ENCODE measurements at regions not wholly inside any gene's neighbourhood (a gene's known extent, or its start where the extent isn't known, plus 50 kb on each side); places are given as distances from the start of the nearest gene placed in this dataset.

DNA sequence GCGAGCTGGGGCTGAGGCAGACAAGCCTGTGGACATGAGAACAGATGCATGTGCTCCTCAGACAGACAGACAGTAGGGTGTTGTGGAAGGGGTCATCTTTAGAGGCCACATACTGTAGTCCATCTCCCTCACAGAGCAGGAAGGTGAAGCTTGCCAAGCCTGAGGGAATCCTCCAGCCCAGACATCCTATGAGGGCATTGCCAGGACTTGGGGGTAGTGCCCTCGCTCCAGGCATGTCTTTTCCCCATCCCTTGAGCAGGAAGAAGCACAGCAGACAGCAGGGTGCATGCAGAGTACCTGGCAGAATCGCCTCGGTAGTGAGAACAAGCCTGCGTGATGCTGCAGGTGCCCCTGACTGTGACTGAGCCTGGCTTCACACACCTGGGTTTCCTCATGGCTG is 66.5 kb upstream of the CLDN5 start:
- TF ChIP-seq, protein P1, sequence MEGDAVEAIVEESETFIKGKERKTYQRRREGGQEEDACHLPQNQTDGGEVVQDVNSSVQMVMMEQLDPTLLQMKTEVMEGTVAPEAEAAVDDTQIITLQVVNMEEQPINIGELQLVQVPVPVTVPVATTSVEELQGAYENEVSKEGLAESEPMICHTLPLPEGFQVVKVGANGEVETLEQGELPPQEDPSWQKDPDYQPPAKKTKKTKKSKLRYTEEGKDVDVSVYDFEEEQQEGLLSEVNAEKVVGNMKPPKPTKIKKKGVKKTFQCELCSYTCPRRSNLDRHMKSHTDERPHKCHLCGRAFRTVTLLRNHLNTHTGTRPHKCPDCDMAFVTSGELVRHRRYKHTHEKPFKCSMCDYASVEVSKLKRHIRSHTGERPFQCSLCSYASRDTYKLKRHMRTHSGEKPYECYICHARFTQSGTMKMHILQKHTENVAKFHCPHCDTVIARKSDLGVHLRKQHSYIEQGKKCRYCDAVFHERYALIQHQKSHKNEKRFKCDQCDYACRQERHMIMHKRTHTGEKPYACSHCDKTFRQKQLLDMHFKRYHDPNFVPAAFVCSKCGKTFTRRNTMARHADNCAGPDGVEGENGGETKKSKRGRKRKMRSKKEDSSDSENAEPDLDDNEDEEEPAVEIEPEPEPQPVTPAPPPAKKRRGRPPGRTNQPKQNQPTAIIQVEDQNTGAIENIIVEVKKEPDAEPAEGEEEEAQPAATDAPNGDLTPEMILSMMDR (IDR thresholded peaks at IDR 0.05; ENCODE audit: control extremely low read depth in 1 of 3, insufficient read depth in 1 of 3, low read depth in 1 of 3, low read length in 3 of 3): no peak
- no peak for TF ChIP-seq RAD21 (IDR thresholded peaks at IDR 0.05 in 1 of 2, conservative IDR thresholded peaks at IDR 0.05 in 1 of 2; ENCODE audit: low read depth in 2 of 2, low read length in 2 of 2)

Data from H1 (cell line).